Limb (tissue), 2 donors: ENCODE measurements at regions not wholly inside any gene's neighbourhood (a gene's known extent, or its start where the extent isn't known, plus 50 kb on each side); places are given as distances from the start of the nearest gene placed in this dataset.

Source experiments
- DNase-seq, 2 donors: peaks; one replicate each; pipeline ENCODE4 v3.0.0-alpha.2; 2016; ENCODE audit errors: extremely low spot score in 2 of 2

GRCh38 chr7:156456032-156456431, 184.5 kb upstream of the RNF32 start:
- DNase-seq, result no peak

- DNase-seq, result no peak
Measured at GRCh38 chr7:156450473-156450872, 190.1 kb upstream of the RNF32 start.

- no peak for DNase-seq
Measured at GRCh38 chr7:156448918-156449317, 191.7 kb upstream of the RNF32 start.

- DNase-seq, result no peak
Measured at GRCh38 chr7:156446990-156447389, 193.6 kb upstream of the RNF32 start.

DNA sequence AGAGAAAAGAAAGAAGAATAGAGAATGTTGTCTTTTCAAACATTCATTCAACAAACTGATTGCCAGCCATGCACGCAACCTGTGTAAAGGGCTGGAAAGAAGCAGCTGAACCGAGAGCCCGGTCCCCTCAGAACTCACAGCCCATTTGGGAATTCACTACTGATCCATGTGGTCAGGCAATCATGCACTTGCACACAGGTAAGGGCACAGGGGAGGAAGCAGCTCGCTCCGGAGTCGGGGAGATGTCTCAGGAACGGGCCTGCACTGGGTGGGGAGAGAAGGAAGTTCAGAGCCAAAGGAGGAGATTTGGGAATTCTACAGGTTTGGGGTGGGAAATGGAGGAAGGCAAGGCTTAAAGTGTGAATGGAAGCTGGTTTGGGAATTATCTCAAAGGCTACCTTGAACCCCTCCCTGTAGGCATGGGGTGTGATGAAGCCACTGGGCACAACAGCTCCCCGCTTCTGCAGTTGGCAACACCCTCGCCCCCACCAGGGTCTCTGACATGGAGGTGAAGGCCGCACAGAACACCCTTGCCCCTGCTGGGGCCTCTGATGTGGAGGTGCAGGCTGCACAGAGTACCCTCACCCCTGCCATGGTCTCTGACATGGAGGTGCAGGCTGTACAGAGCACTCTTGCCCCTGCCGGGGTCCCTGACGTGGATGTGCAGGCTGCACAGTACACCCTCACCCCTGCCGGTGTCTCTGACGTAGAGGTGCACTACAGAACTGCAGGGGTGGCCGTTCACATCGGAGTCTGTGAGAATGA, 194.4 kb upstream of the RNF32 start:
- DNase-seq, result no peak

- DNase-seq, result no peak
Measured at GRCh38 chr7:156442516-156442915, 198.1 kb upstream of the RNF32 start.

DNA sequence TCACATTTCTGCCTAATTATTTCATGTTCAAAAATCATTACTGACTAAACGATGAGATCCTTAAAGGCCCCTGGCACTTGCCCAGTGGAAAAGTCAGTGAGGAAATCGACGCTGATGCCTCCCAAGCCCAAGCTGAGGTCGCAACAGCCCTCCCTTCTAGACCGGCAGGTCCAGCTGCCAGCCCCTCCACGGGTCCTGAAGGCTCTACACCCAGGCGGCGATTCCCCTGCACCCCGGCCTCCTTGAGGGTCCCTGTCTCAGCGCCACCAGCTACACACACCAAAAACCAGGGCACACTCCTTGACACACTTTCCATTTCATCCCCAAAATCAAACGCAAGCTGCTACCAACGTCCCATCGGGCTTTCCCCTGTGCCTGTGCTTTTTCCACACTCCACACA, 200.1 kb upstream of the RNF32 start:
- no peak for DNase-seq

DNA sequence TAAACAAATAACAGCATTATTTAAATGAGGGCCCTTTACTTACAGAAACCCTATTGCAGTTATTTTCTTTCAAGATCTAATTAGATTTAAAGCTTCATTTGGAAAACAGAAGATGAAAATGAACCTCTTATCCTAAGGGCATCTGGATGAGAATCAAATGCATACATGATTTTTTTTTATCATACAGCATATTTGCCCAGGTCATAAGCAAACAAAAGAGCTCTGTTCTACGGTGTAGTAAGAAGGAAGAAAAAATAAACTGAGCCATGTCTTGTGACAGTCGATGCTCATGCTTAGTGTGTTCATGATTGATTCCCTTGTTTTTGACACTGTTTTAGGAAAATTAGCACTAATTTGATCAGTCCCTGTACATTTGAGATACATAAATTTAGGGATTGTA, 202.6 kb upstream of the RNF32 start:
- DNase-seq, result no peak

- no peak for DNase-seq
Measured at GRCh38 chr7:156437021-156437614, 203.5 kb upstream of the RNF32 start.

GRCh38 chr7:156435486-156436231, 204.9 kb upstream of the RNF32 start:
- no peak for DNase-seq

DNA sequence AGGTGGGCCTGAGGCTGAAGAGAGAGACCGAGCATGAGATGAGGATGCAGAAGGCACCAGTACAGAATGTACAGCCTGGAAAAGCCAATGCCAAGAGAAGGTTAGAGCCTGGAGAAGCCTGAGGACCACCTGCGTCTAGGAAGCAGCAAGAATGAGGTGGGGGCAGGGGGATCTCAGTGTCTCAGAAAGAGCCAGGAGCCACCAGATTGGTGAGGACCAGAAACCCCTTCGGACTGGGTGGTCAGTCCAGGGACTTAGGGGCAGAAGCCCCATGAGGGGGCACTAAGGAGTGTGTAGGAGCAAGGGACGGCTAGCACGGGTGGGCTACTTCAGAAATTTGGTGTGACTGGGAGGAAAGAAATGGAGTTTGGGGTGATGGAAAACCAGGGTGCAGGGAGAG, 205.9 kb upstream of the RNF32 start:
- no peak for DNase-seq

- no peak for DNase-seq
Measured at GRCh38 chr7:156432018-156432417, 208.6 kb upstream of the RNF32 start.

GRCh38 chr7:156430109-156430508, 210.5 kb upstream of the RNF32 start:
- DNase-seq, result no peak

- DNase-seq, result no peak
Measured at GRCh38 chr7:156429514-156429913, 211.1 kb upstream of the RNF32 start.

GRCh38 chr7:156423876-156424275, 216.7 kb upstream of the RNF32 start:
- DNase-seq, result no peak

- no peak for DNase-seq
Measured at GRCh38 chr7:156420496-156420895, 220.1 kb upstream of the RNF32 start.

DNA sequence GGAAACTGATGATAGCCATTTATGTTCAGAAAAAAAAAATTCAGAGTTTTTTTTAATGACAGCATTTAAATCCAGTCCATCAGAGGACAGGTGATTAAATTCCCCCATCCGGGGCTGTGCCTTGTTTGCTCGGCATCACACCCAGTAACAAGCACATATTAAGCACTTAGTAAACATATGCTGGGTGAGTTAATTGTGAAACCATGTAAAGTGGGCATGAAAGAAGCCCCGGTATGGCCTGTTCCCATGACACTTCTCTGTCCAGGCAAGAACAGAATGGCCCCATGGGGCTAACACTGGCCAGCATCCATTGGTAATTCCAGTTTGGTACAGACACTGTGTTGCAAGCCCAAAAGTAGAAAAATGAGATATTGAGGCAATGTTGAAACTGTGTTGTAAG, 220.8 kb upstream of the RNF32 start:
- no peak for DNase-seq

DNA sequence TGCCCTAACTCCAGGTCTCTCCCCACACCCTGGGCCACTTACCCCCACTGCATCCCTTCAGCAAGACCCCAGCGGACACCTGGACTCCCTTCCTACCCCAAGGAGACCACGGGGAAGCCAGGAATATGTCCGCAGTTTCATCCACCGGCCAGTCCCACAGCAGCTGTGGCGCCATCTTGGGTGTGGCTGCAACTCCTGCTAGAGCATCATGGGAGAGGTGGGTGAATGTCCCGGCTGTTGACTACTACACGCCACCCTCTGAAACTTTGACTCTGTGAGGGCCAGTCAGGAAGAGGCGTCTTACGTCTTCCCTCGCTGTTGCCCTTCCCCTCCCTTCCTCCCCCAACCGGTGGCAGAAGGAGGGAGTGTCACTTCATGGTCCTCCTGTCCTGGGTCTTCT, 238.3 kb upstream of the RNF32 start:
- no peak for DNase-seq

DNA sequence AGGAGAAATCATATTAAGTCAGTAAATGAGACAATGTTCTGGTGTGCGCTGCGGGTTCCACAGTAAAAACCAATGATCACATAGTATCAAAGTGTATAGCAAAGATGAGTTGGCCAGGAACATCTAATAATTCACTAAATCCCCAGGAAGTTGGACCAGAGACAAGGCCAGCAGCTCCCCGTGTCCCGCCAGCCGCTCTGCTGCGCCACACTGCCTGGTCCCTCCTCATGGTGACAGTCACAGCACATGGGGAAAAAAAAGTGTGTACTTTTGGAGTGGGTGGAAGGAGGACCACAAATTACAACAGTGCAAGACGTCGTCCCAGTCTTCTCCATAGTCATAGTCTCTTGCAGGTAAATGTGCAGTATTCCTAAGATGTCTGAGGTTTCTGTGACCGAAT, 239.0 kb upstream of the RNF32 start:
- DNase-seq, result no peak

DNA sequence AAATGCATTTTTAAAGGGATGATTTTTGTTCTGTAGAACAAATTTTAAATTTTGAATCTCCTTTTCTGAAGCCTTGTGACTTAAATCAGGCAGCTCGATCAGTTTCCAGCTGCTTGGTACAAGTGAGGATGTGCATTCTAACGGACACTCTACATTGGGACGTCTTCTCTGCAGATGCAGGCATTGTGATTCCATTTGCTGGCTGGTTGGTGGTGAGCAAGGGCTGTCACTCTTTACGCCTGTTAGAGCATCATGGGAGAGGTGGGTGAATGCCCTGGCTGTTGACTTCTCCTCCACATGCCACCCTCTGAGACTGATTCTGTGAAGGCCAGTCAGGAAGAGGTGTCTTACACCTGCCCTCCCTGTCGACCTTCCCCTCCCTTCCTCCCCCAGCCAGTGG, 240.5 kb upstream of the RNF32 start:
- no peak for DNase-seq

- DNase-seq, result no peak
Measured at GRCh38 chr7:156397249-156397648, 243.3 kb upstream of the RNF32 start.

GRCh38 chr7:156389116-156389692, 251.4 kb upstream of the RNF32 start:
- DNase-seq, result no peak
